B cell (primary cell): ENCODE measurements at regions not wholly inside any gene's neighbourhood (a gene's known extent, or its start where the extent isn't known, plus 50 kb on each side); places are given as distances from the start of the nearest gene placed in this dataset.

Experiments used
- ATAC-seq: fragments of 200-7000 bp; cut with Tn5 transposase; one replicate; pipeline ENCODE4 v1.10.0; 2021; ENCODE audit warnings: low read depth, mild to moderate bottlenecking, moderate number of reproducible peaks, moderate library complexity
- CTCF ChIA-PET: fragments of 350-600 bp; sonication (Branson Sonifier 250); formaldehyde crosslinking; loops from one replicate; lab custom pipeline; 2021; ENCODE audit warnings: antibody characterized with exemption, inconsistent platforms; lab: Charles Lee
- POLR2A ChIA-PET: fragments of 350-600 bp; sonication (Branson Sonifier 250); formaldehyde crosslinking; loops from one replicate; lab custom pipeline; 2021; ENCODE audit warnings: antibody characterized with exemption; lab: Charles Lee
- DNase-seq: peaks from one replicate; pipeline ENCODE4 v3.0.0; 2013
- H2AFZ ChIP-seq: 2 replicates; pipeline ENCODE4 v1.6.1; 2012; ENCODE audit warnings: mild to moderate bottlenecking, low read depth, low read length; ENCODE audit not compliant: insufficient read depth, poor library complexity, severe bottlenecking
- H3K27ac ChIP-seq, 2 donors: 1 replicate in 1 of 2; 2 replicates in 1 of 2; pipeline ENCODE4 v1.5.1; 2012 to 2013; ENCODE audit warnings: low read length in 2 of 2, mild to moderate bottlenecking in 2 of 2, moderate library complexity in 1 of 2
- H3K27me3 ChIP-seq, 4 experiments: fragments of 200-600 bp in 1 of 4; sonication (generic) in 1 of 4; replicated peaks in 1 of 4; 1 replicate in 2 of 4; 2 replicates in 2 of 4; pipeline versions ENCODE4 v1.6.1 to v1.7.0; 2013 to 2016; ENCODE audit warnings: low read length in 3 of 4, mild to moderate bottlenecking in 2 of 4, mixed read lengths in 1 of 4, moderate library complexity in 1 of 4; ENCODE audit not compliant: insufficient read depth in 4 of 4, control insufficient read depth in 3 of 4; ENCODE audit errors: control extremely low read depth in 1 of 4
- H3K36me3 ChIP-seq, 2 experiments: replicated peaks in 1 of 2; 1 replicate in 1 of 2; 2 replicates in 1 of 2; pipeline versions ENCODE4 v1.6.1 to v1.7.1; 2013; ENCODE audit warnings: low read length in 1 of 2; ENCODE audit not compliant: insufficient read depth in 2 of 2, control insufficient read depth in 1 of 2; ENCODE audit errors: control extremely low read depth in 1 of 2, extremely low read depth in 1 of 2
- H3K4me1 ChIP-seq, 2 donors: fragments of 200-600 bp in 1 of 2; sonication (generic) in 1 of 2; 1 replicate in 1 of 2; 2 replicates in 1 of 2; pipeline versions ENCODE4 v1.5.1 to v1.6.1; 2013 to 2017; ENCODE audit warnings: low read length in 2 of 2; ENCODE audit not compliant: control insufficient read depth in 2 of 2, insufficient read depth in 2 of 2
- H3K4me2 ChIP-seq: replicated peaks from 2 replicates; pipeline ENCODE3; 2012; ENCODE audit warnings: mild to moderate bottlenecking, low read depth, low read length; ENCODE audit not compliant: poor library complexity, severe bottlenecking
- H3K4me3 ChIP-seq, 5 experiments: fragments of 200-600 bp in 1 of 5; sonication (generic) in 1 of 5; 1 replicate in 3 of 5; 2 replicates in 2 of 5; pipeline versions ENCODE4 v1.5.1 to v1.7.0; 2011 to 2016; ENCODE audit warnings: low read length in 4 of 5, mild to moderate bottlenecking in 4 of 5, low read depth in 2 of 5, control low read depth in 1 of 5, moderate library complexity in 1 of 5; ENCODE audit not compliant: insufficient read depth in 1 of 5; ENCODE audit errors: control extremely low read depth in 1 of 5, extremely low read depth in 1 of 5
- H3K79me2 ChIP-seq: fragments of 200-600 bp; sonication (generic); one replicate; pipeline ENCODE4 v1.6.0; 2016; ENCODE audit warnings: low read length; ENCODE audit not compliant: control insufficient read depth, insufficient read depth
- H3K9ac ChIP-seq: fragments of 200-600 bp; sonication (generic); 2 replicates; pipeline ENCODE4 v1.6.1; 2017; ENCODE audit warnings: mild to moderate bottlenecking, low read length, moderate library complexity
- H3K9me3 ChIP-seq, 3 donors: one replicate each; pipeline versions ENCODE4 v1.6.1 to v1.7.1; 2013; ENCODE audit warnings: low read length in 2 of 3; ENCODE audit not compliant: control insufficient read depth in 2 of 3, insufficient read depth in 1 of 3; ENCODE audit errors: control extremely low read depth in 1 of 3
- H4K20me1 ChIP-seq: 2 replicates; pipeline ENCODE4 v1.6.0; 2012; ENCODE audit warnings: mild to moderate bottlenecking, low read length; ENCODE audit not compliant: insufficient read depth, control insufficient read depth, poor library complexity, severe bottlenecking
- H3K27ac Mint-ChIP-seq: one replicate; pipeline ENCODE4 v1.8.0; 2021; ENCODE audit warnings: mixed read lengths
- H3K27me3 Mint-ChIP-seq: one replicate; pipeline ENCODE4 v1.8.0; 2021; ENCODE audit warnings: mixed read lengths
- H3K4me1 Mint-ChIP-seq: one replicate; pipeline ENCODE4 v1.8.0; 2021; ENCODE audit warnings: mixed read lengths
- H3K4me3 Mint-ChIP-seq: one replicate; pipeline ENCODE4 v1.8.0; 2021; ENCODE audit warnings: mixed read lengths
- H3K9me3 Mint-ChIP-seq: one replicate; pipeline ENCODE4 v1.8.0; 2022; ENCODE audit warnings: mixed read lengths; ENCODE audit not compliant: insufficient read depth
- EZH2 ChIP-seq: IDR thresholded peaks from 2 replicates; pipeline ENCODE4 v1.6.1; 2012; ENCODE audit warnings: borderline replicate concordance, low read depth, mild to moderate bottlenecking, moderate library complexity, low read length; ENCODE audit not compliant: insufficient read depth, poor library complexity, severe bottlenecking
- WGBS: methylation state at CpG from one replicate; pipeline ENCODE4 v1.1.5; 2013; ENCODE audit warnings: missing lambda C conversion rate; ENCODE audit not compliant: insufficient coverage; 5-methylcytosine and 5-hydroxymethylcytosine counted together
- intact Hi-C: fragments of 100-400 bp; cut with micrococcal nuclease; formaldehyde crosslinking; loops from one replicate; pipeline ENCODE4 v1.10.0; 2022
- TF ChIP-seq, protein P1 (sequence below): fragments of 200-600 bp; IDR thresholded peaks from one replicate; pipeline ENCODE4 v1.8.0; 2022; ENCODE audit warnings: antibody characterized with exemption, mild to moderate bottlenecking

DNA sequence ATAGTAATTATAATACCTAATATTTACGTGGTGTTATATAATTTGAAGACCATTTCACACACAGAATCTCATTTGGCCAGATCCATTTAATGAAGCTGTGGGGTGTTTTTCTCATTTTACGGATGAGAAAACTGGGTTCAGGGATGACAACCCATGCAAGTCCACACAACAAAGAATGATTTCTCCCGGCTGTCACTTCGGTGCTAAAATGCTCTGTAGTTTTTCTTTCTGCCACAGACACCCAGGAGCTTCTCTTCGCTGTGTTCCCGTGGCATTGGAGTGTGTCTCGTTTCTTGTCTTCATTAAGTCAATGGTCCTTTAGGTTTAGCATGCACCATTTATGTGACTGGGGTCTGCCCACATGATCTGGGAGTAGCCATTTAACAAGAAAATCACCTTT lies 308.5 kb downstream of the ENC1 start:
- no peaks in the 10 kb centered on the region for H3K4me1 Mint-ChIP-seq
- H3K4me2 ChIP-seq, result no peak overlapping the region
- intact Hi-C loops, result no loop called here
- TF ChIP-seq, protein P1, sequence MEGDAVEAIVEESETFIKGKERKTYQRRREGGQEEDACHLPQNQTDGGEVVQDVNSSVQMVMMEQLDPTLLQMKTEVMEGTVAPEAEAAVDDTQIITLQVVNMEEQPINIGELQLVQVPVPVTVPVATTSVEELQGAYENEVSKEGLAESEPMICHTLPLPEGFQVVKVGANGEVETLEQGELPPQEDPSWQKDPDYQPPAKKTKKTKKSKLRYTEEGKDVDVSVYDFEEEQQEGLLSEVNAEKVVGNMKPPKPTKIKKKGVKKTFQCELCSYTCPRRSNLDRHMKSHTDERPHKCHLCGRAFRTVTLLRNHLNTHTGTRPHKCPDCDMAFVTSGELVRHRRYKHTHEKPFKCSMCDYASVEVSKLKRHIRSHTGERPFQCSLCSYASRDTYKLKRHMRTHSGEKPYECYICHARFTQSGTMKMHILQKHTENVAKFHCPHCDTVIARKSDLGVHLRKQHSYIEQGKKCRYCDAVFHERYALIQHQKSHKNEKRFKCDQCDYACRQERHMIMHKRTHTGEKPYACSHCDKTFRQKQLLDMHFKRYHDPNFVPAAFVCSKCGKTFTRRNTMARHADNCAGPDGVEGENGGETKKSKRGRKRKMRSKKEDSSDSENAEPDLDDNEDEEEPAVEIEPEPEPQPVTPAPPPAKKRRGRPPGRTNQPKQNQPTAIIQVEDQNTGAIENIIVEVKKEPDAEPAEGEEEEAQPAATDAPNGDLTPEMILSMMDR, result no peak
- TF ChIP-seq EZH2, result no peak
- no peak overlapping the region for H3K27ac Mint-ChIP-seq
- ChIA-PET POLR2A (no interaction called here), CTCF (no interaction called here)
- DNase-seq (no peak), ATAC-seq (no peak)
- no peaks in the 10 kb centered on the region for H3K9me3 Mint-ChIP-seq
- H3K27ac ChIP-seq, result no peak overlapping the region
- H3K4me1 ChIP-seq, result no peaks in the 10 kb centered on the region
- H3K4me3 ChIP-seq, result no peak overlapping the region
- no peak overlapping the region for H3K9ac ChIP-seq
- no peaks in the 10 kb centered on the region for H3K79me2 ChIP-seq
- no peak overlapping the region for H2AFZ ChIP-seq
- no peaks in the 10 kb centered on the region for H4K20me1 ChIP-seq
- H3K36me3 ChIP-seq, result no peaks in the 10 kb centered on the region
- H3K27me3 ChIP-seq, result peaks cover 0 to 7% (median 2%) of the 10 kb centered on the region in 4 experiments
- no peaks in the 10 kb centered on the region for H3K9me3 ChIP-seq
- WGBS, result 96% methylated on average over 5 of the region's 7 CpGs
- H3K27me3 Mint-ChIP-seq, result peaks cover 29% of the 10 kb centered on the region
- H3K4me3 Mint-ChIP-seq, result no peak overlapping the region

DNA sequence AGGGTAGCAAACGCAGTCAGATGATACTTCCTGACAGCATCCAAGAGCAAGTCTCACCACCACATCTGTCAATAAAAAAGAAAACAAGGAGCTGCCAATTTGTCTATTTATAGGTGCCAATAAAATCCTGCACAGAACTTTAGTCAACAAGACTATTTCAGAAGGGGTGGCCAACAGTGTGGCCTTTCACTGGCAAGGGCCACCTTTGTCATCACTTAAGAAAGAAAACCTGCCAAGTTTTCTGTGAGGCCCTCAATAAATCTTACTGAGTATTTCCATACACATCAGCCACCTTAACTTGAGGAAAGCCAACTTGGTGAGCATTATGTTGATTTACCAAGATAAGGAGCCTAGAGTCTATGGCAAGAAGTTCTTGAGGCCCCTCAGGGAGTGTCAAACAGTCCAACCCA lies 312.3 kb downstream of the ENC1 start:
- POLR2A ChIA-PET, result no interaction called here
- ATAC-seq, result no peak
- H3K9ac ChIP-seq, result no peak overlapping the region
- no peak for TF ChIP-seq EZH2
- TF ChIP-seq, protein P1, result no peak
- H3K9me3 Mint-ChIP-seq, result no peaks in the 10 kb centered on the region
- intact Hi-C loops, result no loop called here
- no peaks in the 10 kb centered on the region for H3K9me3 ChIP-seq
- no peak overlapping the region for H3K4me2 ChIP-seq
- peaks cover 5% of the 10 kb centered on the region in 2 donors for H3K4me1 ChIP-seq
- H3K27ac Mint-ChIP-seq, result no peak overlapping the region
- DNase-seq, result no peak
- no peaks in the 10 kb centered on the region for H4K20me1 ChIP-seq
- peaks cover 2% of the 10 kb centered on the region for H3K4me1 Mint-ChIP-seq
- no CpG with 5 or more reads among the region's 1 CpG for WGBS
- H3K4me3 ChIP-seq, result no peak overlapping the region
- H3K27ac ChIP-seq, result no peak overlapping the region
- H3K36me3 ChIP-seq, result no peaks in the 10 kb centered on the region
- CTCF ChIA-PET, result no interaction called here
- H3K4me3 Mint-ChIP-seq, result no peak overlapping the region
- H3K79me2 ChIP-seq, result no peaks in the 10 kb centered on the region
- H3K27me3 Mint-ChIP-seq, result peaks cover 10% of the 10 kb centered on the region
- no peak overlapping the region for H2AFZ ChIP-seq
- H3K27me3 ChIP-seq, result peaks cover 0 to 7% (median 2%) of the 10 kb centered on the region in 4 experiments
